Keratinocyte (primary cell): ENCODE measurements at regions not wholly inside any gene's neighbourhood (a gene's known extent, or its start where the extent isn't known, plus 50 kb on each side); places are given as distances from the start of the nearest gene placed in this dataset.

Source experiments
- DNase-seq: peaks from one replicate; pipeline ENCODE4 v3.0.0-alpha.2; 2011; ENCODE audit warnings: low read depth, missing footprints, low spot score
- FAIRE-seq: peaks from 2 replicates; lab custom pipeline; 2011; peaks lifted over from hg19 to GRCh38; lab: Jason Lieb, UNC
- H2AFZ ChIP-seq: 2 replicates; pipeline ENCODE4 v1.6.0; 2012; ENCODE audit warnings: low read length, control low read depth, inconsistent platforms; ENCODE audit not compliant: control insufficient read depth
- H3K27ac ChIP-seq: 2 replicates; pipeline ENCODE4 v1.5.1; 2011; ENCODE audit warnings: low read length; ENCODE audit not compliant: control insufficient read depth, insufficient read depth
- H3K27me3 ChIP-seq: 3 replicates; pipeline ENCODE4 v1.6.0; 2011; ENCODE audit warnings: low read length; ENCODE audit not compliant: control insufficient read depth, insufficient read depth; ENCODE audit errors: extremely low read depth
- H3K36me3 ChIP-seq, 2 experiments: 2 replicates in 1 of 2; 3 replicates in 1 of 2; pipeline ENCODE4 v1.5.1; 2011; ENCODE audit warnings: low read length in 2 of 2, mild to moderate bottlenecking in 1 of 2; ENCODE audit not compliant: control insufficient read depth in 2 of 2, insufficient read depth in 2 of 2; ENCODE audit errors: extremely low read depth in 1 of 2
- H3K4me1 ChIP-seq: 3 replicates; pipeline ENCODE4 v1.5.1; 2011; ENCODE audit warnings: low read length; ENCODE audit not compliant: control insufficient read depth, insufficient read depth; ENCODE audit errors: extremely low read depth
- H3K4me2 ChIP-seq: 3 replicates; pipeline ENCODE4 v1.6.0; 2011; ENCODE audit warnings: low read depth, low read length; ENCODE audit not compliant: control insufficient read depth, insufficient read depth; ENCODE audit errors: extremely low read depth
- H3K4me3 ChIP-seq, 3 experiments: fragments of 200-600 bp in 1 of 3; sonication (generic) in 1 of 3; 2 replicates in 2 of 3; 3 replicates in 1 of 3; pipeline ENCODE4 v1.5.1; 2011 to 2016; ENCODE audit warnings: low read length in 3 of 3, mild to moderate bottlenecking in 3 of 3, control low read depth in 2 of 3, inconsistent platforms in 1 of 3, low read depth in 1 of 3, mixed read lengths in 1 of 3, mixed run types in 1 of 3, moderate library complexity in 1 of 3; ENCODE audit not compliant: control insufficient read depth in 2 of 3, insufficient read depth in 2 of 3; ENCODE audit errors: extremely low read depth in 1 of 3
- H3K79me2 ChIP-seq: 2 replicates; pipeline ENCODE4 v1.6.0; 2012; ENCODE audit warnings: low read length; ENCODE audit not compliant: control insufficient read depth, insufficient read depth
- H3K9ac ChIP-seq: 3 replicates; pipeline ENCODE4 v1.6.0; 2011; ENCODE audit warnings: low read length; ENCODE audit not compliant: control insufficient read depth, insufficient read depth; ENCODE audit errors: extremely low read depth
- H3K9me1 ChIP-seq: 3 replicates; pipeline ENCODE4 v1.6.0; 2011; ENCODE audit warnings: low read length; ENCODE audit not compliant: control insufficient read depth, insufficient read depth; ENCODE audit errors: extremely low read depth
- H3K9me3 ChIP-seq: 2 replicates; pipeline ENCODE4 v1.5.1; 2012; ENCODE audit warnings: low read depth, low read length; ENCODE audit not compliant: control insufficient read depth
- H4K20me1 ChIP-seq: 3 replicates; pipeline ENCODE4 v1.6.0; 2011; ENCODE audit warnings: low read length; ENCODE audit not compliant: control insufficient read depth, insufficient read depth; ENCODE audit errors: extremely low read depth
- CTCF ChIP-seq, 3 experiments: IDR thresholded peaks in 1 of 3; conservative IDR thresholded peaks in 1 of 3; optimal IDR thresholded peaks in 1 of 3; 2 replicates in 2 of 3; 3 replicates in 1 of 3; pipeline versions ENCODE3 to v1.5.1; 2011; ENCODE audit warnings: low read length in 3 of 3, mild to moderate bottlenecking in 3 of 3, moderate library complexity in 2 of 3, control low read depth in 1 of 3, inconsistent platforms in 1 of 3; ENCODE audit not compliant: insufficient read depth in 2 of 3; ENCODE audit errors: extremely low read depth in 1 of 3
- EZH2 ChIP-seq: IDR thresholded peaks from one replicate; pipeline ENCODE4 v1.6.1; 2012; ENCODE audit warnings: inconsistent platforms, mild to moderate bottlenecking, low read length, moderate library complexity
- dilution Hi-C: fragments of 300-500 bp; cut with MboI; formaldehyde crosslinking; loops from one replicate; pipeline ENCODE4 v1.7.0; 2020; ENCODE audit warnings: low sequenced_read_pairs; ENCODE audit not compliant: extremely low pct_ligation_motif_present

- Histone ChIP-seq H3K4me3 (no peak overlapping the region), H3K9ac (no peak overlapping the region), H3K9me3 (no peaks in the 10 kb centered on the region), H3K27me3 (no peaks in the 10 kb centered on the region), H3K9me1 (no peaks in the 10 kb centered on the region), H3K4me1 (no peaks in the 10 kb centered on the region), H4K20me1 (no peaks in the 10 kb centered on the region), H2AFZ (no peak overlapping the region), H3K36me3 (no peaks in the 10 kb centered on the region), H3K4me2 (no peak overlapping the region), H3K27ac (no peak overlapping the region), H3K79me2 (no peaks in the 10 kb centered on the region)
- no peak for FAIRE-seq
- TF ChIP-seq EZH2 (no peak), CTCF (optimal IDR thresholded peaks at IDR 0.05 in 1 of 3, IDR thresholded peaks at IDR 0.05 in 1 of 3, conservative IDR thresholded peaks at IDR 0.05 in 1 of 3; ENCODE audit: extremely low read depth in 1 of 3, insufficient read depth in 2 of 3, low read length in 3 of 3) (no peak)
- dilution Hi-C loops, result no loop called here
- no peak for DNase-seq
Measured at GRCh38 chr12:105874121-105874520, 264.6 kb downstream of the NUAK1 start.

- DNase-seq (no peak), FAIRE-seq (no peak)
- H4K20me1 ChIP-seq, result no peaks in the 10 kb centered on the region
- H3K4me2 ChIP-seq, result no peak overlapping the region
- no peak overlapping the region for H3K9ac ChIP-seq
- dilution Hi-C loops, result no loop called here
- no peaks in the 10 kb centered on the region for H3K36me3 ChIP-seq
- H3K27me3 ChIP-seq, result no peaks in the 10 kb centered on the region
- H2AFZ ChIP-seq, result no peak overlapping the region
- H3K4me1 ChIP-seq, result no peaks in the 10 kb centered on the region
- no peaks in the 10 kb centered on the region for H3K9me1 ChIP-seq
- TF ChIP-seq EZH2 (no peak), CTCF (optimal IDR thresholded peaks at IDR 0.05 in 1 of 3, IDR thresholded peaks at IDR 0.05 in 1 of 3, conservative IDR thresholded peaks at IDR 0.05 in 1 of 3; ENCODE audit: extremely low read depth in 1 of 3, insufficient read depth in 2 of 3, low read length in 3 of 3) (no peak)
- no peaks in the 10 kb centered on the region for H3K9me3 ChIP-seq
- no peak overlapping the region for H3K4me3 ChIP-seq
- H3K79me2 ChIP-seq, result no peaks in the 10 kb centered on the region
- no peak overlapping the region for H3K27ac ChIP-seq
Measured at GRCh38 chr12:105876396-105876927, 262.3 kb downstream of the NUAK1 start.
